Activated B cell treated with CpG ODN at 0.5 μM for 24 hours (primary cell): ENCODE measurements at regions not wholly inside any gene's neighbourhood (a gene's known extent, or its start where the extent isn't known, plus 50 kb on each side); places are given as distances from the start of the nearest gene placed in this dataset.

Experiments used
- ATAC-seq: fragments of 200-7000 bp; cut with Tn5 transposase; one replicate; pipeline ENCODE4 v1.10.0; 2021; ENCODE audit warnings: low read depth, mild to moderate bottlenecking, moderate library complexity
- CTCF ChIA-PET: fragments of 350-600 bp; sonication (Branson Sonifier 250); formaldehyde crosslinking; loops from one replicate; lab custom pipeline; 2021; ENCODE audit warnings: antibody characterized with exemption; lab: Charles Lee
- POLR2A ChIA-PET: fragments of 350-600 bp; sonication (Branson Sonifier 250); formaldehyde crosslinking; loops from one replicate; lab custom pipeline; 2021; ENCODE audit warnings: antibody characterized with exemption; lab: Charles Lee
- DNase-seq: peaks from one replicate; pipeline ENCODE4 v3.0.0; 2022
- H3K27ac Mint-ChIP-seq: one replicate; pipeline ENCODE4 v1.8.0; 2020; ENCODE audit warnings: mixed read lengths
- H3K27me3 Mint-ChIP-seq: one replicate; pipeline ENCODE4 v1.8.0; 2021; ENCODE audit warnings: mixed read lengths
- H3K36me3 Mint-ChIP-seq: one replicate; pipeline ENCODE4 v1.8.0; 2021; ENCODE audit warnings: low read depth, mixed read lengths
- H3K4me1 Mint-ChIP-seq: one replicate; pipeline ENCODE4 v1.8.0; 2021; ENCODE audit warnings: mixed read lengths
- H3K4me3 Mint-ChIP-seq: one replicate; pipeline ENCODE4 v1.8.0; 2020; ENCODE audit warnings: mild to moderate bottlenecking, mixed read lengths
- H3K9me3 Mint-ChIP-seq: one replicate; pipeline ENCODE4 v1.8.0; 2020; ENCODE audit warnings: mixed read lengths
- intact Hi-C: fragments of 100-400 bp; cut with micrococcal nuclease; formaldehyde crosslinking; loops from one replicate; pipeline ENCODE4 v1.15.1; 2024
- TF ChIP-seq, protein P1 (sequence below): fragments of 200-600 bp; IDR thresholded peaks from one replicate; pipeline ENCODE4 v1.8.0; 2022; ENCODE audit warnings: antibody characterized with exemption, mild to moderate bottlenecking

GRCh38 chr10:8969853-8970252 lies 915.4 kb downstream of the GATA3 start:
- Mint-ChIP-seq H3K4me3 (no peak overlapping the region), H3K4me1 (no peaks in the 10 kb centered on the region), H3K27ac (no peak overlapping the region), H3K36me3 (no peaks in the 10 kb centered on the region), H3K27me3 (no peaks in the 10 kb centered on the region), H3K9me3 (peaks cover 12% of the 10 kb centered on the region)
- CTCF ChIA-PET, result no interaction called here
- ATAC-seq (no peak), DNase-seq (no peak)
- POLR2A ChIA-PET, result no interaction called here
- intact Hi-C loops, result no loop called here
- TF ChIP-seq, protein P1, sequence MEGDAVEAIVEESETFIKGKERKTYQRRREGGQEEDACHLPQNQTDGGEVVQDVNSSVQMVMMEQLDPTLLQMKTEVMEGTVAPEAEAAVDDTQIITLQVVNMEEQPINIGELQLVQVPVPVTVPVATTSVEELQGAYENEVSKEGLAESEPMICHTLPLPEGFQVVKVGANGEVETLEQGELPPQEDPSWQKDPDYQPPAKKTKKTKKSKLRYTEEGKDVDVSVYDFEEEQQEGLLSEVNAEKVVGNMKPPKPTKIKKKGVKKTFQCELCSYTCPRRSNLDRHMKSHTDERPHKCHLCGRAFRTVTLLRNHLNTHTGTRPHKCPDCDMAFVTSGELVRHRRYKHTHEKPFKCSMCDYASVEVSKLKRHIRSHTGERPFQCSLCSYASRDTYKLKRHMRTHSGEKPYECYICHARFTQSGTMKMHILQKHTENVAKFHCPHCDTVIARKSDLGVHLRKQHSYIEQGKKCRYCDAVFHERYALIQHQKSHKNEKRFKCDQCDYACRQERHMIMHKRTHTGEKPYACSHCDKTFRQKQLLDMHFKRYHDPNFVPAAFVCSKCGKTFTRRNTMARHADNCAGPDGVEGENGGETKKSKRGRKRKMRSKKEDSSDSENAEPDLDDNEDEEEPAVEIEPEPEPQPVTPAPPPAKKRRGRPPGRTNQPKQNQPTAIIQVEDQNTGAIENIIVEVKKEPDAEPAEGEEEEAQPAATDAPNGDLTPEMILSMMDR, result no peak

DNA sequence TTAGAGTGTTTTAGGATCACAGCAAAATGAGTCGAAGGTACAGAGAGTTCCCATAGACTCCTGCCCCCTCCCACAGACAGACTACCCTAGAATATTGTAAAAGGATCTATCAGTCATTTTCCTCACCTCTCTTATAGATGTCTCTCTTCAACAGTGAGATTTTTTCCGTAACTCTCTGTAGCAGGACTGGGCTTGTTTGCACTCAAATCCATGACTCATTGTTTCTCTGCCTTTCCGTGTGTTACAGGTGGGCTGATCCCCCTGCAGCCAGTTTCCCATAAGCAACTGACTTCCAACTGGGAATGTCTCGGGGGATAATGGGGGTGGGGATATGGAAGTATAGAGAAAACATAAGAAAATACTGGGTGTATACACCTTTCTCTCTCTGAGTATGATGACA lies 921.0 kb downstream of the GATA3 start:
- H3K4me1 Mint-ChIP-seq, result no peaks in the 10 kb centered on the region
- no peak overlapping the region for H3K4me3 Mint-ChIP-seq
- ChIA-PET POLR2A (no interaction called here), CTCF (no interaction called here)
- TF ChIP-seq, protein P1, result no peak
- ATAC-seq, result no peak
- DNase-seq, result no peak
- peaks cover 5% of the 10 kb centered on the region for H3K9me3 Mint-ChIP-seq
- intact Hi-C loops, result no loop called here
- no peaks in the 10 kb centered on the region for H3K27me3 Mint-ChIP-seq
- no peak overlapping the region for H3K27ac Mint-ChIP-seq
- H3K36me3 Mint-ChIP-seq, result no peaks in the 10 kb centered on the region

- H3K4me1 Mint-ChIP-seq, result no peaks in the 10 kb centered on the region
- TF ChIP-seq, protein P1, result no peak
- POLR2A ChIA-PET, result no interaction called here
Measured at GRCh38 chr10:8978100-8978499, 923.6 kb downstream of the GATA3 start.

GRCh38 chr10:8979976-8980375 lies 925.5 kb downstream of the GATA3 start:
- Mint-ChIP-seq H3K4me1 (no peaks in the 10 kb centered on the region), H3K4me3 (no peak overlapping the region), H3K36me3 (no peaks in the 10 kb centered on the region), H3K9me3 (peaks cover 3% of the 10 kb centered on the region), H3K27ac (no peak overlapping the region), H3K27me3 (no peaks in the 10 kb centered on the region)
- ATAC-seq (no peak), DNase-seq (no peak)
- TF ChIP-seq, protein P1, result no peak
- CTCF ChIA-PET, result no interaction called here
- POLR2A ChIA-PET, result no interaction called here
- intact Hi-C loops, result no loop called here

More at GRCh38 chr10:8978100-8978499, 923.6 kb downstream of the GATA3 start:
- no peak for ATAC-seq
- DNase-seq, result no peak
- no peak overlapping the region for H3K4me3 Mint-ChIP-seq
- intact Hi-C loops, result no loop called here
- H3K9me3 Mint-ChIP-seq, result peaks cover 2% of the 10 kb centered on the region
- no peaks in the 10 kb centered on the region for H3K27me3 Mint-ChIP-seq
- CTCF ChIA-PET, result no interaction called here
- no peak overlapping the region for H3K27ac Mint-ChIP-seq
- no peaks in the 10 kb centered on the region for H3K36me3 Mint-ChIP-seq

DNA sequence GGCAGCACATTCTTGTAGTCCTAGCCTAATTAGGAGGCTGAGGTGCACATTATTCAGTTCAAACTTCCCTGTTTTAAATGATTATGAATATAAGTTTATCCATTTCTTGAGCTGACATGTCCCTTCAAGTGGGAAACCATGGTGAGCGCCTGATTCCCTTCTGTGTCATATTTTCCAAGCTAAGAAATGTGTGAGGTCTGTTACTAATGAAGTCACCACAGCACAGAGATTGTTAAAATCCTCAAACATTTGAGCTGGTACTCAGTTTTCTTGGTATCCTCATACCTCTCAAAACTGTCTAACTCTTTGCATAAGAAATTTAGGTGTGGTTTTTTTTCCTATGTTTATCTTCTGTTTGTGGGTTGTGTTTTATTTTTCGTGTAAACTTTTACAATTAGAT lies 926.8 kb downstream of the GATA3 start:
- TF ChIP-seq, protein P1, result no peak
- CTCF ChIA-PET, result no interaction called here
- Mint-ChIP-seq H3K36me3 (no peaks in the 10 kb centered on the region), H3K4me3 (no peak overlapping the region), H3K27ac (no peak overlapping the region), H3K9me3 (peaks cover 3% of the 10 kb centered on the region), H3K4me1 (no peaks in the 10 kb centered on the region), H3K27me3 (no peaks in the 10 kb centered on the region)
- intact Hi-C loops, result no loop called here
- ATAC-seq, result no peak
- no peak for DNase-seq
- POLR2A ChIA-PET, result no interaction called here
